ENCODE measurements at regions not wholly inside any gene's neighbourhood (a gene's known extent, or its start where the extent isn't known, plus 50 kb on each side); places are given as distances from the start of the nearest gene placed in this dataset.
A peak's percentile ranks its signal among the peaks of the same experiment; 100 is the strongest.
"Not testable (repeated sequence)": the region's sequence is repeated elsewhere in the genome, so short reads cannot be mapped to it uniquely, and the experiment has no call there.

DNA sequence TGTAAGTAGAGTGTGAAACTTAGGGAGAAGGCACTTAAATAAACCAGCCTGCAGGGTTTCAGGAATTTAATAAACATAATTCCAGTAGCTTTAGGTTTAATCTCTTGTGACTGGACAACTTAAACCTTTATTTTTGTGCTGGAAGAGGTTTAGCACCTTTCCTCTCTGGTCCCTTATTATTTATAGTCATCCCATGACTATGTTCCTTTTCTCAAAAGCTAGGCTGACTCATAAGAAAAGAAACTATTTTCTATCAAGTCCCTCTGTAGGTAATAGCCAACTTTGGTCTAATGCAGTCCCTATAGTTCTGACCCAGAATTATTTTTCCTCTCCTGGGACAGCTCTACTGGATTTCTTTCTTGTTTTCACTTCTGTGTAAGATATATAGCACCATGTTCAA is 588.9 kb downstream of the NR2F1-AS1 start:
- no peak for DNase-seq (ENCODE audit: low read depth)

- no peak for DNase-seq (ENCODE audit: low read depth)
Measured at GRCh38 chr5:92991581-92992067, 589.4 kb downstream of the NR2F1-AS1 start.

- no peak for DNase-seq (ENCODE audit: low read depth)
Measured at GRCh38 chr5:92990771-92991170, 590.2 kb downstream of the NR2F1-AS1 start.

DNA sequence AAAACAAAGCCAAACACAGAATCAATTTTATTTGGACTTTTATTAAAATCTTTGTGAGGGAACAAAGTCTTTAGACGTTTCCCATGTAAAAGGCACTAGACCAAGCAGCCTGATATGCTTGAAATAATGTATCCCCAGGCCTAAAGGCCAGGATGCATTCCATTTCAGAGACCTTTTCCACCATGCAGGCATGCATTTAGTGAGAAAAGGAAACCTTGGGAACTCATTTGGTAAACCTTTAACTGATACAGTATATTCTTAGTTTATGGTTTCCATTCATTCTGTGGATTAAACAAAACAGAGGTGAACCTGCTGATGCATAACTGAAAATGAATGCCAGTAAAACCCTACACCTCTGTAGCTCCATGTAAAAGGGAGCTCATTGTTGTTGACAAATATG is 600.0 kb downstream of the NR2F1-AS1 start:
- DNase-seq (ENCODE audit: low read depth) = no peak

GRCh38 chr5:92980491-92980890 is 600.5 kb downstream of the NR2F1-AS1 start:
- DNase-seq (ENCODE audit: low read depth) = no peak

- DNase-seq (ENCODE audit: low read depth) = no peak
Measured at GRCh38 chr5:92979716-92980115, 601.3 kb downstream of the NR2F1-AS1 start.

GRCh38 chr5:92977846-92978540 is 603.0 kb downstream of the NR2F1-AS1 start:
- no peak for DNase-seq (ENCODE audit: low read depth)

DNA sequence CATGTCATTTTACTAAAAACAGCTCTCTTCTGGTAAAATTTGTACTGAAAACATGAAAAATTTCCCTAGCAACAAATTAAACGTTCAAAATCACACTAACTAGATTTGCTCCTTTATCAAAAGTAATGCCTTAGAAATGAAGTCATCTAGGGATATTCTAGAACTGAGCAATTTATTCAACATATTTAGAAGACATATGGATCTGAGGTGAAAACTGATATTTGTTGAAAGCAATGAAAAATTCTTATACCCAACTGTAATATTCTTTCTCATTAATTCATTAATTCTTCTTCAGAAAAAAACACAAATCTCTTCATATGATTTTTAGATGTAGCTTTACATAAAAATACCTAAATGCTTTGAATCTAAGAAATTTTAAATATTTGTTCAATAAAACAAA is 604.9 kb downstream of the NR2F1-AS1 start:
- no peak for DNase-seq (ENCODE audit: low read depth)

DNA sequence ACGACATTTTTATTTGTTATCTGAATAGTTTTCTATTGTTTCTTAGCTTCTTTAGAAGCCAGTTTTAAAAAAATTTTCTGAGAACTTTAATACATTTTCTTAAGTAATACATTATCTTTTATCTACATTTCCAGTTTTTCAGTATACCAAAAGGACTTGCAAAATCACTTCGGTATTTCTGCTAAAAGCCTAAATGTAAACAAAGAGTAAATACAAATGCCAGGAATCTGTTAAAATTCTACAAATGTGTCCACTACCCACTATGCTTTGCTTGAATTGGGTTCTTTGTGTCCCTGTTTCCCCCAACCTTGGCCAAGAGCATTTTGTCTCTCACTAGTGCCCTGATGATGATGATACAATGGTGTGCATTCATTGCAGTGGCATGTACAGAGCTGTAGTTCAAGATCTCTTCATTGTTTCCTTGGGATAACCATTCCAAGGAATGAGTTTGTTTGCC is 611.2 kb downstream of the NR2F1-AS1 start:
- no peak for DNase-seq (ENCODE audit: low read depth)

DNA sequence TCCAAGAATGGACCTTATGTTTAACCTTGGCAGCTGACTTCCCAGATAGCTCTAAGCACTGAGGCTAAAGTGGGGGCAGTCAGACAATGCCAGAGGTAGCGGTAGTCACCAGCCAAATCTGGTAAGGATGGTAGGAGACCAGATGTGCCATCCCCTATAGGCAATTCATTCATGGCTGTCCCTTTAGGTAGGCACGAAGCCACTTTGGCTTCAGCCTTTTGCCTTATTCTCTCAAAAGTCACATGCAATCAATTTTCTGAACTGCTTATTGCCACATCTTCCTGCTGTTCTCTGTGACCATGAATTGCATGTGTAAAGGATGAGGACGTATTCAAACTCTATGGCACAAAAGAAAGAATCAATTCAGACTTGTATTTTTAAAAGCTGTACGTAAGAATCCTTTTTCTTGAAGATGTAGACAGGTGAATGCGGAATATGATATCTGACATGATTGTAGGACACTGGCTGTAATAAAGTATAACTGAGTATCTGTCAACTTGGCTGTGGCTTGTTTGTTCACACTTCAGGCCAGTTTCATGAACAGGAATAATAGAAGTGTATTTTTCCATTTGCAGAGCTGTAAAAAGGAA is 611.7 kb downstream of the NR2F1-AS1 start:
- DNase-seq (ENCODE audit: low read depth) = no peak

GRCh38 chr5:92963800-92964199 is 617.2 kb downstream of the NR2F1-AS1 start:
- no peak for DNase-seq (ENCODE audit: low read depth)

DNA sequence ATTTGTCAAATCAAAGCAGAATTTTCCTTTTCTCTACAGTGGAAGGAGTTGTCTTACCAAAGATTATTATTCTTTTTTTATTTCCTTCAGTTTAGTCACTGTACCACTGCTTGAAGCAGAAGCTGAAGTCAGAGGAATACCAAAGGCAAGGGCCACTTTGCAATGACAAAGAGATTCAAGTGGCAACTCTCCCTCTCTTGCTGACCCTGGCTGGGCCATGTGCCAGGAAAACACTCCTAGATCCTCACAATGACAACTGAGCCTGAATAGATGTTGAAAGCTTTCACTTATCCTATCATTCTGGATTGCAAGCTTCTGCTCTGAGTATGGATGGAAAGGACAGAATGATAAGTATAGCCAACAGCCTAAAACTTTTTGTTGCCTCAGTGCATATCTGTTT is 618.3 kb downstream of the NR2F1-AS1 start:
- no peak for DNase-seq (ENCODE audit: low read depth)

DNA sequence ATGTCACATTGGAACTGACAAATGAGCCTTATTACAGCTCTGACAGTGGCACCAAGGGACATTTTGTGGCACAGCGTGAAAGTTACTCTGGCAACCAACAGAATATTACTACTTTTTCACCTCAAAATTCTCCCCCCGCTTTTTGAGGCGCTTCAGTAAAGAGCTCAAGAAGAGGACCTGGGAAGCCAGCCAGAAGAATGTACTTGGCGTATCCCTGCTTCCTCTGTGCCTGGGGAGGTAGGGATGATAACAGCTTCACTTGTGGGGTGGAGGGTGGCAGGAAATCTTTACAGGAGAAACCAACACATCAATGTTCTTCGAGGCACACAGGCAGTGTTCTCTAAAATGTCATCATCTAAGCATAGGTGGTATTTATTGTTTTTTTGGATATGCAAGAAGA is 624.1 kb downstream of the NR2F1-AS1 start:
- DNase-seq (ENCODE audit: low read depth) = no peak

DNA sequence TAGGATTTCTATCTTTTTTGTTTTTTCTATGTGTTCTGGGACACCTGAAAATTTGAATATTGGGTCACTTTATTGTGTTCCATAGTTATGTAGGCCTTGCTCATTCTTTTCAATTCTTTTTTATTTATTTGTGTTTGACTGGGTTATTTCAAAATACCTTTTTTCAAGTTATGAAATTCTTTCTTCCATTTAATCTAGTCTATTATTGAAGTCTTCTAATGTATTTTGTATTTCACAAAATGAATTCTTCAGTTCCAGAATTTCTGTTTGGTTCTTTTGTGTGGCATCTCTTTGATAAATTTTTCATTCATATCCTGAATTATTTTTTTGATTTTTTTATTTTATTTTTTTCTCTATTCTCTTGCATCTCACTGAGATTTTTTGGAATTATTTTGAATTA is 628.8 kb downstream of the NR2F1-AS1 start:
- DNase-seq (ENCODE audit: low read depth) = no peak

- no peak for DNase-seq (ENCODE audit: low read depth)
Measured at GRCh38 chr5:92951746-92952145, 629.3 kb downstream of the NR2F1-AS1 start.

- DNase-seq (ENCODE audit: low read depth) = no peak
Measured at GRCh38 chr5:92946546-92946945, 634.5 kb downstream of the NR2F1-AS1 start.

- no peak for DNase-seq (ENCODE audit: low read depth)
Measured at GRCh38 chr5:92945605-92946097, 635.4 kb downstream of the NR2F1-AS1 start.

- DNase-seq (ENCODE audit: low read depth) = peak; percentile 68
Measured at GRCh38 chr5:92944903-92945604, 636.0 kb downstream of the NR2F1-AS1 start.

- no peak for DNase-seq (ENCODE audit: low read depth)
Measured at GRCh38 chr5:92944337-92944736, 636.7 kb downstream of the NR2F1-AS1 start.

DNA sequence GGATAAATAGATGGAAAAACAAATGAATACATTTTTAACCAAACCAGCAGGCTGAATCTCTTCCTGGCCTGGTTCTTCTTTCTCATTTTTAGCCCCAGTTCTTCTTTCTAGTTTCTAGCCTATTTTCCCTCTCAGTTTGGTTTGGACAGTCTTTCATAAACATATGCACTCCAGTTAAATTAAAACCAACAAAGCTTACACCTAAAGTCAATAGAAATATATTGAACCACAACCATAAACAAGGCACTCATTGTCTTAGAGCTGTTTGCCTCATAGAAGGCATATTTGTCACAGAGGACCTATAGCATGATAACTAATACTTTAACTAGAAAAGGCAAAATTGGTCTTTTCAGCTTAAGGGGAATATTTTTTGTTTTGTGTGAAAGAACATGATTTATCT is 638.3 kb downstream of the NR2F1-AS1 start:
- DNase-seq (ENCODE audit: low read depth) = no peak

DNA sequence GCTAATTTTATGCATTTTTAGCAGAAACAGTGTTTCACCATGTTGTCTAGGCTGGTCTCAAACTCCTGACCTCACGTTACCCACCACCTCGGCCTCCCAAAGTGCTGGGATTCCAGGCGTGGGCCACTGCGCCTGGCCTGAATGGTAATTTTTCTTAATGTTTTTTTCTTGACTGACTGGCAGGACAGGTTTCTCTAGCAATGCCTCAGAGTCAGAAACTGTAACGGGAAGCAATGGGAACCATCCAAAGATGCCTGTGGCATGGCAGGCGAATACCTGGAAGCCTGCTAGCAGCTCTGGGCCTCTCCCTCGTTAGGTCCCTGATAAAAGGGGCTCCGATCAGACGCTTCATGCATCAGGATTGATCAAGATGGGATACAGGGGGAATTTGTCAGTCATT is 639.2 kb downstream of the NR2F1-AS1 start:
- no peak for DNase-seq (ENCODE audit: low read depth)

DNA sequence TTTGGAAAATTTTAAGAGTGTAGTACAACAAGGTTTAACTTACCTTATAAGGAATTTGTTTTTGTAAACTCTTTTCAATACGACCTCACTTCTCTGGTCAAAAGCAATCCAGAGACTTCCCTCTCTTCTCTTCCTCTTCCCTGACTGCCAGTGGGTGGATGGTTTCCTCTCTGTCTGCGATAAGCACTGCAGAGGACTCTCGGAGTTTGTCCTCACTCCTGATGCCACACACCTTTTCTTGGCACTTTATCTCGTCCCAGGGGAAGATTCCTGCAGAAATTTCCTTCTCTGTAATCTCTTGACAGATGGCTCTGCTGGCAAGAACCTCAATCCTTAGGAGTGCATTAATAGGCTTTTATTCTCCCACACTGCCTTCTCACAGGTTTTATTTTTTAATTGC is 641.6 kb downstream of the NR2F1-AS1 start:
- DNase-seq (ENCODE audit: low read depth) = no peak

DNA sequence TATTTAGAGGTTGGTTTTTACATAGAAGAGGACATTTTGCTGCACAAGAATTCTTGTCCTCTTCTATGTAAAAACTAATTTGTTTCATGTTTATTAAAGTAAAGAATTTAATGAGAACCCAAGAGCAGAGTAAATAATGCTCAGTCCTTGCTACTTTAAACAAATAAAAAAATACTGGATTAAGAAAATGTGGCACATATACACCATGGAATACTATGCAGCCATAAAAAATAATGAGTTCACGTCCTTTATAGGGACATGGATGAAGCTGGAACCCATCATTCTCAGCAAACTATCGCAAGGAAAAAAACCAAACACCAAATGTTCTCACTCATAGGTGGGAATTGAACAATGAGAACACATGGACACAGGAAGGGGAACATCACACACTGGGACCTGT is 643.6 kb downstream of the NR2F1-AS1 start:
- DNase-seq (ENCODE audit: low read depth) = not testable (repeated sequence)
